HG03039 (cell line): ENCODE measurements at regions not wholly inside any gene's neighbourhood (a gene's known extent, or its start where the extent isn't known, plus 50 kb on each side); places are given as distances from the start of the nearest gene placed in this dataset.
"Not testable (repeated sequence)": the region's sequence is repeated elsewhere in the genome, so short reads cannot be mapped to it uniquely, and the experiment has no call there.

ENCODE experiments used
- ATAC-seq: cut with Tn5 transposase; IDR thresholded peaks from one replicate; pipeline ENCODE4 v1.9.1; 2021; ENCODE audit warnings: mild to moderate bottlenecking, moderate library complexity; ENCODE audit not compliant: unreplicated experiment

DNA sequence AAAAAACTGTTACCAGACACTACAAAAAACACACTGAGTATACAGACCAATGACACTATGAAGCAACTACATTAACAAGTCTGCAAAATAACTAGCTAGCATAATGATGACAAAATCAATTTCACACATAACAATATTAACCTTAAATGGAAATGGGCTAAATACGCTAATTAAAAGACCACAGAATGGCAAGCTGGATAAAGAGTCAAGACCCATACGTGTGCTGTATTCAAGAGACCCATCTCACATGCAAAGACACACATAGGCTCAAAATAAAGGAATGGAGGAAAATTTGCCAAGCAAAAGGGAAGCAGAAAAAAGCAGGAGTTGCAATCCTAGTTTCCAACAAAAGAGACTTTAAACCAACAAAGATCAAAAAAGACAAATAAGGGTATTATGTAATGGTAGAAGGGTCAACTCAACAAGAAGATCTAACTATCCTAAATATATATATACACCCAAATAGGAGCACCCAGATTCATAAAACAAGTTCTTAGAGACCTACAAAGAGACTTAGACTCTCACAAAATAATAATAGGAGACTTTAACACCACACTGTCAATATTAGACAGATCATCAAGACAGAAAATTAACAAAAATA, 158.6 kb downstream of the ALDH8A1 start:
- not testable (repeated sequence) for ATAC-seq

DNA sequence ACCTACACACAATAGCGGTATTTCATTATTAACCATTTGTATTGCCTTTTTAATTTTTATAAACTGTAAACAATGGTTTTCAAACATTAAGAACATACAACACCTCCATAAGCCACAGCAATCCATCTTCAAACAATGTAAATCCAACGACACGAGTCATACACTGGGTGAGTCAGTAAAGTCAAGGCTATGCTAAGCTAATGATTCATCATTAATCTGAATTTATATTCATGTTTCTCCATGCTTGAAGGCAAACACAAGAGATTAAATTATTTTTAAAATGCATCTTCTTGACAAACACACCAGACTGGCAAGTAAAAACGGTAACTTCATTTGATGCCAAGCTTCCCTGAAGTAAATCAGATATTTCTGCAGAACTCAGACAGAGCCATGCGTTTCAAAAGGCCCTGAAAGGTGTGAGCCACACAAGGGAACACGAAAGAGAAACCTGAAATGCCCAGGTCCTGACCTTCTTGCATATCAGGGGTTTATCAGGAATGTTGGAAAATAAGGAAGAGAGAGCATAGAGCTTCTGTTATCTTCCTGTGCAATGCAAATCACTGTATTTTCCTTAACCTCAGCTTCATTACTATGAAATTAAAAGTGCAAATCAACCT, 162.5 kb downstream of the ALDH8A1 start:
- ATAC-seq, result no peak

DNA sequence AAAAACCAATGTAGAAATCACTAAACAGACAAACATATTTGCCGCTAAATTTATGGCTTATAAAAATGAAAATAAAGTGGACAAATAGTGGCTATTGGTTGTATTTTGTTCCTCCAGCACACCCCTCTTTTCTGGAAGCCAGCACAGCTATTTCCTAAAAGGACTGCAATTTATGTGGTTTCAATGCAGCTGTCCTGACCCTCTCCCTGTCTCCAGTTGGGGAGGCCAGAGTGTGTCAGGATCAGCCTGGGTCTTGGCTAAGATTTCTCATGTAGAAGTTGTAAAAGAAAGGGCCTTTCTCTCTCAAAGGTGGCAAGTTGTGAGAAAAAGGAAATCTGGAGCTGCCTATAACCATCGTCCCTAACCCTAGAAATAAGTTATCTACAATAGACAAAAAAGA, 165.6 kb downstream of the ALDH8A1 start:
- no peak for ATAC-seq

DNA sequence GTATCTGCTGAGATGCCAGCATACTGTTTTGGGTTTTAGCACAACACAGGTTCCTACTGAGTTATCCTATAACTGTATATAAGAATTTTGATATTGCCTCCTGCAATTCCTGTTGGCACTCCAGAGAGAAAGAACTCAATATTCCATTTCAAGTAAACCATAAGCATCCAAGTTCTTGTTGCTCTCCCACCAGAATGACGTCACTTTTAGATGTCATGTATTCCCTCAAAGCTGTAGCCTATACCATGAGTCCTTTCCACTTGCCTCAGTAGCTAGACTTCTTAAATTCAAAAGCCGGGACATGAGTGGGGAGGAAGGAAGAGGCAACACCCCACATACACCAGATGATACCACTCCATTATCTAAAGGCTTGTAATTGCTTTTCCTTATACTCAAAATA, 171.5 kb downstream of the ALDH8A1 start:
- no peak for ATAC-seq

DNA sequence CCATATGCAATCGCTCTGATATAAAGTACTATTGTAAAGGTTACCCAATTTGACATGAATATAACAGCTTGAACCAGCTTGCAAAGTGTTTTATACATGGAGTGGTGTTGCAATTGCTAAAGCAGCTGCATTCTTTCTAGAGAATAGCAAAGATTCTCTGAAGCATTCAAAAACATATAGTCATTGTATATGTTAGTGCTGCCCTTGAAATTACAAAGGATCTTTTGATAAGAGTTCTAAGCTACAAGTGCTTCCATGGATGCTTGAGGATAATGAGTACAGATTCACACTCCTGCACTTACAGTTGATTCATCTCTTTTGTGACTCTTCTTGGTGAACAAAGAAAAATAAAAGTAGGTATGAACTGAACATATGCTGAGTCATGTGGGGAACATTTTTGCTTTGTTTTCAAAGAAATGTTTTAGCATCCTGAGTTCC, 175.7 kb downstream of the ALDH8A1 start:
- ATAC-seq, result no peak

DNA sequence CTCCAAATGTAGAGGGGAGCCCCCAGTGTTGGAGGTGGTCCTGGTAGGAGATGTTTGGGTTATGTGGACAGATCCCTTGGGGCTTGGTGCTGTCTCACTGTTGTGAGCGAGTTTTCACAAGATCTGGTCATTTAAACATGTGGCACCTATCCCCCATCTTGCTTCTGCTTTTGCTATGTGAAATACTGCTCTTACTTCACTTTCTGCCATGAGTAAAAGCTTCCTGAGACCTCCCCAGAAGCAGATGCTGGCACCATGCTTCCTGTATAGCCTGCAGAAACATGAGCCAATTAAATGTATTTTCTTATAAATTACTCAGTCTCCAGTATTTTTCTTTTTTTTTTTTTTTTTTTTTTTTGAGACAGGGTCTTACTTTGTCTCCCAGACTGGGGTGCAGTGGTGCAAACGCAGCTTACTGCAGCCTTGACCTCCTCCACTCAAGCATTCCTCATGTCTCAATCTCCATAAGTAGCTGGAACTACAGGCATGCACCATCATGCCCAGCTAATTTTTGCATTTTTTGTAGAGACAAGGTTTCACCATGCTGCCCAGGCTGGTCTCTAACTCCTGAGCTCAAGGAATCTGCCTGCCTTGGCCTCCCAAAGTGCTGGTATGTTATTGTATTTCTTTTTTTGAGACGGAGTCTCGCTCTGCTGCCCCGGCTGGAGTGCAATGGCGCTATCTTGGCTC, 177.1 kb downstream of the ALDH8A1 start:
- ATAC-seq, result no peak

DNA sequence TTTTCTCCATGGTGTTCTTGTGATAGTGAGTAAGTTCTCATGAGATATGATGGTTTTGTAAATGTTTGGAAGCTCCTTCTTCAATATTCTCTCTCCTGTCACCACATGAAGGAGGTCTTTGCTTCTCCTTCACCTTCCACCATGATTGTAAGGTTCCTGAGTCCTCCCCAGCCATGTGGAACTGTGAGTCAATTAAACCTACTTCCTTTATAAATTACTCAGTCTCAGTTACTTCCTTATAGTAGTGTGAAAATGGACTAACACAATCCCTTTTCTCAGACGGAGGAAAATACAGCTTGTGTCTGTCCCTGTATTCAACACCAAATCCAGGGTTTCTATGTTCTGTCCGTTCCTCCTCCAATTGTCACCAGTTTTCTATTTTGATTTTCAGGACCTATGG, 181.0 kb downstream of the ALDH8A1 start:
- ATAC-seq, result no peak

DNA sequence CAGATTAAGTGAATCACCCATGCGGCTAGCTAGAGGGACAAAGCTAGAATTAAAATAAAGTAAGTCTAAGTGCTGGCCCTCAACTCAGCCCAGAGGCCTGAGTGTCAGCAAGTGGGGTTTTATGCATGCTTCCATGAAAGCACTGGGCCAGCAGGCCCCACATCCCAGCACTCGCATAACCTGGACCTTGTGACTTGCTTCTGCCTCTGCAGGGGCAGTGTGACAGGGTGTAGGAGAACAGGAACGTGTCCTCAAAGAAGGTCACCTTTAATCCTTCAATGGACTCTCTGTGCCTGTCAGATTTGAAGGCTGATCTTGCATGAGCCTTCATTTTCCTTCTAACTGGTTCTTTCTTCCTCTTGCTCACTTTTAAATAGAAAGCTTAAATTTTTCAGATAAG, 183.4 kb downstream of the ALDH8A1 start:
- no peak for ATAC-seq

DNA sequence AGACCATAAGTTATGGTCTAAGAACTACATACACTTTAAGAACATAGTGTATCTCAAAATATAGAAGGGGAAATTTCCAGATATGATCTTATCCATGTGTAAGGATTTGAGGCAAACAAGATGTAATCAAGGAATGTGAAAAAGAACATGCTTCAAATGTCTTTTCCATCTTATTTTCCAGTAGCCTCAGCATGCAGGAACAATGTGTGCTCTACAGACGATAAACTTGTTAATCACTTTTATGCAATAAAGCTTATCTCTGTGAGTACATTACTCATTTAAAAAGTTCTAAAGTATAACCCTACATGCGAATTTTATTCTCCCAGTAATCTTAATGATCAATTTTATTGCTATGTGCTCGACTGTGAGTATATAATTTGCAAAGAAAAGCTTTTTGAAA, 185.2 kb downstream of the ALDH8A1 start:
- no peak for ATAC-seq

DNA sequence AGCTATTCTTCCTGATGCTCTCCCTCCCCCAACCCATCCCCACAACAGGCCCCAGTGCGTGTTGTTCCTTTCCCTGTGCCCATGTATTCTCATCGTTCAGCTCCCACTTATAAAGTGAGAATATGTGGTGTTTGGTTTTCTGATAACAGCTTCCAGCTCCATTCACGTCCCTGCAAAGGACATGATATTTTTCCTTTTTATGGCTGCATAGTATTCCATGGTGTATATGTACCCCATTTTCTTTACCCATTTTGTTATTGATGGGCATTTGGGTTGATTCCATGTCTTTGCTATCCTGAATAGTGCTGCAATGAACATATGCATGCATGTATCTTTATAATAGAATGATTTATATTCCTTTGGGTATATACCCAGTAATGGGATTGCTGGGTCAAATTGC, 186.3 kb downstream of the ALDH8A1 start:
- not testable (repeated sequence) for ATAC-seq

DNA sequence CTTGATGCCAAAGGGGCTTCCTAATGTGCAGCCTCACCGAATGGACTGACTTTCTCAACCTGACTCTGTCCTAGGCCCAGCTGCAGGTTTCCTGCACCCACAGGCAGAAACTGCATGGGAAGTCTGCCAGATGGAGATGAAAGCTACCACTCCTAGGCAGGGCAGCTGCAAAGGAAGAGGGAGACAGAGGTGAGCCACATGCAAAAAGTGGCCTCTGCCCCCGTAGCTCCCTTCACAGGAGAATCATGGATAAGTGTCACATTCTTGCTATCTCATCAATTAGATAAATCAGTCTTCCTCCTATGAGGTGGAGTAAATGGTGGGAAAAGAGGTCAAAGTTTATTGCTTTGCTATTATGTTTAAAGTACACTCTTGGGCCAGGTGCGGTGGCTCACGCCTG, 191.3 kb downstream of the ALDH8A1 start:
- no peak for ATAC-seq

DNA sequence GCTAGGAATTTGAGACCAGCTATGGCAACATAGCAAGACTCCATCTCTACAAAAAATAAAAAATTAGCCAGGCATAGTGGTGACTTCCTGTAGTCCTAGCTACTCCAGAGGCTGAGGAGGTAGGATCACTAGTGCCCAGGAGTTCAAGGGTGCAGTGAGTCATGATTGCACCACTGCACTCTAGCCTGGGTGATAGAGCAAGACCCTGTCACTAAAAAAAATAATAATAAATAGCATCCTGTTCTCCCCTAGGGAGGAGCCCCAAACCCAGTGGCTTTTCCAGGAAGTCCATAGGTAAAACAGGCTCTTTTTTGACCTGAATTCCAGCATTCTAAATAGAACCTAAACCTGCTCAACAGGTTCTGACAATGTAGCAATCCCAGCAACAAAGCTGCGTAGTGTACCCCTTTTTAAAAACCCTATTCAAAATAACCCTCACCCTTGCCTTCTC, 192.0 kb downstream of the ALDH8A1 start:
- no peak for ATAC-seq

DNA sequence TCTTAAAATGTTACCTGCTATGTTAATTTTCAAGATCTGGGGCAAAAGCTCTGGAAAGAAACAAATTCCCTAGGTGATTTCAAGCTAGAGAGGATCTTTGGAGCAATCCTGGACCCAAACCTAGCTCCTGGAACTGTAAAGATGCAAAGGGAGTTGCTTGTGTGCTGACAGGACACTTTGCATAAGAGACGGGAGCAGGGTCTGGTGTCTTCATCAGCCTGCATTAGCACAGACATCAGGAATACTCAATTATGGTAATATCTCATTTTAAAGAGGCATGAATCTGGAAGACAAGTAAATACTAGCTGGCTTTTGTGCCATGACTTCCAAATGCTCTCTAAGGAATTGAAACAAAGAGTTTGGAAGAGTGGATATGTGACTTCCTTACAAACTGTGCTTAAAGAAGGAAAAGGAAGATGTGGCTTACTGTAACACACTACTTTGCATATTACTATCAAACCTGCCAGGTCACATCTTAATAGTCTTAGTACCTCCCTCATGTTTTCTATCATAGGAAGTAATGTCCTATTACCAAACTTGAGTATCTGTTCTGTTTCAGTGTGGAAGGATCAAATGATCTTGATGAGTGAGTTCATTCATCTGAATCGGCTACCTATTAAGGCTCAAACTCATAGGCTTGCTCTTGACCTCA, 193.4 kb downstream of the ALDH8A1 start:
- ATAC-seq, result no peak

DNA sequence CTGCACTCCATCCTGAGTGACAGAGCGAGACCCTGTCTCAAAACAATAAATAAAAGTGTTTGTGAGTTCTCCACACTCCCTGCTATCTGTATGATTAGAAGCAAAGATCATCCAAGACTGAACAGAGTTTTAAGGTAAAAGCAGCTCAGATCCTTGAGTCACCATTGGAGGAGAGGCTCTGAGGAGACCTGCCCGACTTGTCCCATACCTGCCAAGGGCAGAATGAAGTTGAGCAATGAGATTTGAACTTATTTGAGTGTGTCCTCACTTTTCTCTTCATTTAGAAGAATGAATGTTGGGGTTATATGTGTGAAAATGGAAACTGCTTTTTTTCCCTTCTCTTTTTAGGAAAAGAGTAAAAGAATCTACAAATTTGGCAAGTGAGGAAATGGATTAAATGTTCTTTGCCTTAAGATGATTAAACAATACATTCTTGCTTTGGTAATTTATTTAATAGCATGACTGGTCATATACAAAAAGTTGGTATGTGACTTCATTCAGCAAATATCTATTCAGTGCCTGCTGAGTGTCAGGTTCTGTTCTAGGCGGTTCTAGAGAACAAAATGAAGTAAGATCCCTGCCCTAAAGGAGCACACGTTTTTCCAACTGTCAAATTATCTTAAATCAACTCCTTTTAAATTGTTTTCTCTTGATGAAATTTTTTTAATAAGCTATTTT, 195.7 kb downstream of the ALDH8A1 start:
- no peak for ATAC-seq

DNA sequence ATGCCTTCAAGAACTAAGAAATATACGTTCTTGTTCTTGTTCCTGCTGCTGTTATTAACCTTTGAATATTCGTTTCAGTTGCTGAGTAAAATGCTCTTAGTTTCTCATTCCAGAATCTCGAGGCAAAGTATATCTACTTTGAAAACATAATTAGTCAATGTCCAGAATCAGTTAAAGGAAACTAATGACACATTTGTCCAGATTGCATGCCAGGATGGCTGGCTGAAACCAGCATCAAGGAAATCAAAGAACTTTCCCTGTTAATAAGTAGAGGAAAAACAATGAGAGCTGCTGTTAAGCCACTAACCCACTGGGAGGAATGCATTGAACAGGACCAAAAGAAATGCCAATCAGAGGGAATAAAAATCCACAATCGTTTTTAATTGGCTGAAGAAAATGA, 196.9 kb downstream of the ALDH8A1 start:
- no peak for ATAC-seq

DNA sequence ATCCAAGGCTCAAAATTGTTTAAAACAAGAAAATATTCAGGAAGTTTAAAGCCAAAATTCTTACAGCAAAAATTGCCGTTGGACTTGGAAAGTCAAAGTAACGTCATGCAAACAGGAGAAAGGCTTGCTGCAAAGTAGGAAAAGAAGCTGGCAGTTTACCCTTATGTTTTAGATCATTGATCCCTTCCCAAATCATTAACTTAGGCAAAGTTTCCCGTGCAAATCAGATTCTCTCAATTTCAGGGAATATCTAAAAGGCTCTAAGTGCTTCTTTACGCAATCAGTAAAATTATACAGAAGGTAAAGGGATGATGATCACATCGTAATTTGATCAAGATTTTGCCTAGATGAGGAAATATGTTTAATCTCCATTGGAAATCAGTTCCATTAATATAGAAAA, 197.5 kb downstream of the ALDH8A1 start:
- ATAC-seq, result no peak

DNA sequence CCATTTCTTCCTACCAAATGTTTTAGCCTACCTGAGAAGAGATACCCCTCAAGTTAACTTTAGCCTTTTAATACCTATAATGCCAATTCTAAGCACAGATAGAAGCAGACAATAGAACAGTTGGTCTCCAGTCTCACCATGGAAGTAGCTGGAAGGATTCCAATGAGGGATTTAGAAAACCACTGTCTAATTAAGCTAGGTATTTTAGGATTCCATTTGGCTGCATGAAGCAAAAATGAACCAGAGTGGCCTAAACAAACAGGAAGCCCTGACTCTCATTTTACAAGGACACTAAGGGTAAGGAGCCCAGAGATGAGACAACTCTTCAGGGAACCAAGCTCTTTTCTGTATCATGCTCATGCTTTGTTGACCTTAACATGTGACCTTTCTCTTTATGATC, 199.2 kb downstream of the ALDH8A1 start:
- no peak for ATAC-seq

DNA sequence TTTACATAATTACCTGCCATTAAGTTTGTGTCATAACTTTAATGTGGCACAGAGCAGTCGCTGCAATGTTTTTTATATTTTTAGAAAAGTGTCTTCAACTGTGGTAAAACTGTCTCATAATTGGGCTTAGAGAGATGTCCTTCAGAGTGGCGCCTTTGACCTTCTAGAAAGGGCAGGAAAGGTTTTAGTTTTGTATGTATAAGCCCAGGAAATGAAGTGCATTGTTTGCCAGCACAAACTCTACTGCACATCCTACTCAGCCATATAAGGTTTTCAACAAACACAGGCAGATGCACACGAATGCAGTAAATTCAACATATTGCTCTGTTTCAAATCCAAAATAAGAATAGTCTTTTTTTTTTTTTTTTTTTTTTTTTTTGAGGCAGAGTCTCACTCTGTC, 201.4 kb downstream of the ALDH8A1 start:
- ATAC-seq, result no peak

DNA sequence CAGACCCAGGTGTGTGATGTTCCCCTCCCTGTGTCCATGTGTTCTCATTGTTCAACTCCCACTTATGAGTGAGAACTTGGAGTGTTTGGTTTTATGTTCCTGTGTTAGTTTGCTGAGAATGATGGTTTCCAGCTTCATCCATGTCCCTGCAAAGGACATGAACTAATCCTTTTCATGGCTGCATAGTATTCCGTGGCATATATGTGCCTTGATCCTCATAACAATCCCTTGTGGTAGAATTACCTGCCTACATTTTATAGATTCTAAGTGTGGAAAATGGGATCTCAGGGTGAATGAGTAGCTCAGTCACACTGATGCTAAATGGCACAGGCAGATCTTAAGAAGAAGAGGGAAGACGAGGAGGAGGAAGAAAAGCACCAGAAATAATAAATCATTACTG, 202.7 kb downstream of the ALDH8A1 start:
- ATAC-seq, result not testable (repeated sequence)

DNA sequence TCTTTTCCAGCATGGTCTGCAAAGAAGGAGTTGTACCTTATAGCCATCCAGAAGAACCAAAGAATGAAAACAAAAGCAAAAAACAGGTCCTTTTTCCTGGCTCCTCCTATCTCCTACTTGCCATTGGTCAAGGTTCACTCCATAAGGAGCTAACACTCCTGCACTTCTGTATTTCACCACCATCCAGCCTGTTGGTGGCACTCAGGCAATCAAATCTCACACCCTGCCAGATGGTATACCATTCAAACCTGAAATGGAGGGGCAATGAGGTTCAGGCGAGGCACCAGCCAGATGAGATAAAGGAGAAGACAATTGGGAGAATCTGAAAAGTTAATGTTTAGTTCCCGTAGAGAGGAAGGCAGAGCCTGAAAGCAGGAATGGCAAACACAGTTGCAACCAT, 203.8 kb downstream of the ALDH8A1 start:
- no peak for ATAC-seq

DNA sequence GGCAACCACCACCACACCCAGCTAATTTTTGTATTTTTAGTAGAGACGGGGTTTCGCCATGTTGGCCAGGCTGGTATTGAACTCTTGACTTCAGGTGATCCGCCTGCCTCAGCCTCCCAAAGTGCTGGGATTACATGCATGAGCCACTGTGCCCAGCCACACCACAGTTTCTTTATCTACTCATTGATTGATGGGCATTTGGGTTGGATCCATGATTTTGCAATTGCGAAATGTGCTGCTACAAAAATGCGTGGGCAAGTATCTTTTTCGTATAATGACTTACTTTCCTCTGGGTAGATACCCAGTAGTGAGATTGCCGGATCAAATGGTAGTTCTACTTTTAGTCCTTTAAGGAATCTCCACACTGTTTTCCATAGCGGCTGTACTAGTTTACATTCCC, 204.7 kb downstream of the ALDH8A1 start:
- not testable (repeated sequence) for ATAC-seq
